ENCODE measurements at regions not wholly inside any gene's neighbourhood (a gene's known extent, or its start where the extent isn't known, plus 50 kb on each side); places are given as distances from the start of the nearest gene placed in this dataset.
"Not testable (repeated sequence)": the region's sequence is repeated elsewhere in the genome, so short reads cannot be mapped to it uniquely, and the experiment has no call there.

DNA sequence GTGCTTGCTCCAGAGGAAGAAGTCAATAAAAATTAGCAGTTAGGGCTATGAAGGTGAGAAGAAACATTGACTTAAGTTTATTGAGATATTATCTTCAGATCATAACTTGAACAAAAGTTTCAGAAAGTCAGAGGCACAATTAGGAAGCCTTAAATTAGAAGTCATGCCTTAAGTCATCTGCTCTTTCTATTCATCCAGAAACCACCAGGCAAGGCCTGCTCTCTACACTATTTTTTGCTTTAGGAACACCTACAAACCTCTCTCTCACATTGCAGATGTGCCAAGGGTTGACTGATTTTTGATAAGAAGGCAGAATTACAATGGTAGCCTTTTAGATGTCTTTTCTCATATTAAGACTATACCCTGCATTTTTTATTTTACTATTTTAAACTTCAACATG, 268.7 kb downstream of the SPRY2 start:
- no peak for DNase-seq

- no peak for DNase-seq
Measured at GRCh38 chr13:80070024-80070703, 270.8 kb downstream of the SPRY2 start.

DNA sequence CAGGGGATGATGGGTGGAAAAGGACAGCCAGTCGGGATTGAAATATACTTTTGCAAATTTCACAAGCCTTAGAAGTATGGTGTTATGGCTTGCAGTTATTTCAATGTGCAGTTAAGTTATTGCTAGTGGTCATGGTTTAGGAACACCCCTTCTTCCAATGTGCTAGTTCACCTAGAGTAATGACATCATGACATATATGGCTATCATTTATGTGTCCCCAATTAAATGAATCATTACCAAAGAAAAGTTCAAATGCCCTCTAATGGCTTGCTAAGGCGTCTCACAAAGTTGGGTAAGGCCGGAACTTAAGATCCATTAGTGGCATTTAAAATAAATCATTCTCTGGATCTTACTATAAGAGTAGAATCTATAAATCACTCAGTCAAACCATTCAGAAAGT, 271.6 kb downstream of the SPRY2 start:
- DNase-seq = no peak

- DNase-seq = no peak
Measured at GRCh38 chr13:80065996-80066395, 274.9 kb downstream of the SPRY2 start.

- not testable (repeated sequence) for DNase-seq
Measured at GRCh38 chr13:80062416-80062815, 278.5 kb downstream of the SPRY2 start.

DNA sequence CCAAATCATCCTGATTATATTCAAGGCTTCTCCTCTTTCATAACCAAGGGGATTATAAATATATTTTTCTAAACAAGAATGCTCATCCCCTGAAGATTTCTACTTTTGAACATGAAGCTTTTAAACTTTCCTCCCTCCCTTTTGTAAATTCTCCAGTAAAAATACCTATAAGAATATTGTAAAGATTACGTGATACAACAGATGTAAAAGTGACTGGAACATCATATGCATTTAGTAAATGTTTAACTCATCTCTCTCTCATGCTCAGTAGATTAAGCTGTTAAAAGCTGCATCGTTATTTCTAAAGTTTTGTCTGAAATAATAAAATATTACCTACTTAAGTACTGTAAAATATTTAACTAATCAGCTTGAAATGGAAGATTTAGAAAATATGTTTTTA, 281.1 kb downstream of the SPRY2 start:
- DNase-seq = no peak

- no peak for DNase-seq
Measured at GRCh38 chr13:80058626-80059025, 282.3 kb downstream of the SPRY2 start.

- peak in 1 of 2 donors; percentile 49 for DNase-seq
Measured at GRCh38 chr13:80055847-80056246, 285.1 kb downstream of the SPRY2 start.

DNA sequence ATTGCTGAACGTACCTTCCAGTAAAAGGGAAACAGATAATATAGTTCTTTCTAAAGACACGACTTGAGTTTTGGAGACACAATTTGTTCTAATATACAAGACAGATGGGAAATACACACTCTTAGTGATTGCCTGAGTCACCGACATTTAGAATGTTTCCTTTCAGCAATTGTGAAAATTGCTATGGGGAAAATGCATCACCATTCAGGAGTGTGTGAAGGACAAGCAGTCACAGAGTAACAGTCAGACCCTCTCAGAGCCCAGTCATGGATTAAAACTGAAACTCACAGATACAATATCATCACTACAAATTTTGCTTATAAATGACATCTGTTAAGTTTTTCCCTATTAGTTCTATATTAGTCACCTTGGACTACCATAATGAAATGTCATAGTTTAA, 286.1 kb downstream of the SPRY2 start:
- no peak for DNase-seq

GRCh38 chr13:80052286-80052685, 288.6 kb downstream of the SPRY2 start:
- DNase-seq = no peak

DNA sequence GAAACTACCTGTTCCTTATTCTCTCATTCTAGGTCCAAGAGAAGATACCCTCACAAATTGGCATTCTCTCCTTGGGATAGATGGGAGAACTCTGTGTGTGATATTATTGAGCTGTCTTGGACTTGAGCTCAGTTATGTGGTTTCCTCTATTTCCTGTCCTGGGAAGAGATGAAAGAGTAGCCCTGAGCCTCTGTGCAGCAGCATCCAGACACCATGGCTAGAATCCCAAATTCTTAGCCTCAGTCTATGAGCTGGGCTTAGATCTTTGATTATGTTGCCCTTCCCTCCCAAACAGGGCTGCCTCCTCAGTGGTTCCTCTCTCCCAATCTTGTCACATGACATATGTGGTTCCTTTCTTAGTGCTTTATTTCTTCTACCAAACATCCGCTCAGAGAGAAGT, 290.7 kb downstream of the SPRY2 start:
- DNase-seq = no peak

DNA sequence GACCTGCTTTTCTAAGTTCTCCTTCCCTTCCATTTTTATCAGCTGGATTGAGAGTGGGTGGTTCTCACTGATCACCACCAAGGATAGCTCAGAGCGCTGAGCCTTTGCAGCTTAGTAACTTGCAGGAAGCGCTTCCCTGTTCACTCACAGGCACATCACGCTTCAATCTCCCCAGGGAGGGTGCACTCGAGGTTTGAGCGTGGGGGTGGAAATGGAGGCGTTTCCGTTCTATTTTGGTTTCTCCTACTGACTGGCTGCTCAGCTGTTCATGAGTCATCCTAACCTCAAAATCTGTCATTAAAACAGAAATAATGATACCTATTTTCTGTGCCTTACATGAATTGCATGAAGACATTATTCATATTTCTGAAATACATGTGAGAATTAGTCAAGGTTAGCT, 292.1 kb downstream of the SPRY2 start:
- peak; percentile 54 to 85 for DNase-seq

GRCh38 chr13:80048030-80048429, 292.9 kb downstream of the SPRY2 start:
- DNase-seq = no peak

- DNase-seq = no peak
Measured at GRCh38 chr13:80047406-80047805, 293.5 kb downstream of the SPRY2 start.

- DNase-seq = no peak
Measured at GRCh38 chr13:80040981-80041317, 300.0 kb downstream of the SPRY2 start.

DNA sequence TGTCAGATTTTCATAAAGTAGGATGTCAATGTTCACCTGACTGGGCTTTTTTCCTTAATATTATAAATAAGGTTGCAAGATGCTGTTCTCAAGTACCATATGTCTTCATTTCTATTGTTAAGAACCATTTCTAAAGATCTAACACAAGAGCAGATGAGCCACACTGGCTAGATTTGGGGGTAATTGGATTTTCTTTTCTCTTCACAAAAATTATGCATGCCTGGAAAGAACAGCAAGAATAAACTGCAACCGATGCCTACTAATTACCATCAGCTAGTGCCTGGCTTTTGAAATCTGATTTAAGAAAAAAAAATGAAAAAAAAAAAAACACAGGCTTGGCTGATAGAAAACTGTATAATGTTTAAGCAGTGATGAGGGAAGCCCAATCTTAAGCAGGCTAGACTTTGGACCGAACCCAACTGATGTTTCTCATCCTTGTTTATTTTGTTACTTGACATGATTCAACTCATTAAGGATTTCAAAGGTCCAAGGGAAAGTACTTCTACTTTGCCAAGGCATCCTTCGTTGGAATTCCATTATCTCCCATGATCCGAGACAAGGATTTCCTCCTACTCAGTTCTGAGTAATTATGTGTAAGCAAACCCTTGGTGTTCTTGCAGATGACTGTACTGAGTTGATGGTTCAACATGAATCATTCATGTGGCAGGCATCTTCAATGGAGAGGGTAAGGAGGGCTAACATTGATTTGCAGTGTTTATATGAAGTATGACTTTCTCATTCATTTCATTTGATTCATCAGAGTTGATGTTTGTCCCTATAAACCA, 300.5 kb downstream of the SPRY2 start:
- peak in 1 of 2 donors; percentile 31 for DNase-seq

DNA sequence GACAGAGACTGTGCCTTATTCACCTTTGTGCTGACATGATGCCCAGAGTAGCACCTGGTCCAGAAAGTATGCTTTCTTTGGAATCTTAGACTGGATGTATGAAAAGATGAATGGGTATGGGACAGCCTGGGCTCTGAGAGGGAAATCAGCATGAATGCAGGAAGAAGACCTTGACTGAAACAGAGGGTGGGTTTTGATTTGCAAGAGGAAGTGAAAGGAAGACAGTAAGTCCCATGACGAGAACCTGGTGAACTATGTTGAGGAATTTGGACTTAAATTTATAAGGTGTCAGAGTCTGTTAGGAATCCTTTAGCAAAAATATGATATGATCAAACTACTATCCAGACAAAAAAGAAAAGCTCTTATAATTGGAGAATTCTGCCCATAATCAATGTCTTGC, 301.9 kb downstream of the SPRY2 start:
- DNase-seq = no peak

GRCh38 chr13:80038371-80038770, 302.6 kb downstream of the SPRY2 start:
- no peak for DNase-seq

DNA sequence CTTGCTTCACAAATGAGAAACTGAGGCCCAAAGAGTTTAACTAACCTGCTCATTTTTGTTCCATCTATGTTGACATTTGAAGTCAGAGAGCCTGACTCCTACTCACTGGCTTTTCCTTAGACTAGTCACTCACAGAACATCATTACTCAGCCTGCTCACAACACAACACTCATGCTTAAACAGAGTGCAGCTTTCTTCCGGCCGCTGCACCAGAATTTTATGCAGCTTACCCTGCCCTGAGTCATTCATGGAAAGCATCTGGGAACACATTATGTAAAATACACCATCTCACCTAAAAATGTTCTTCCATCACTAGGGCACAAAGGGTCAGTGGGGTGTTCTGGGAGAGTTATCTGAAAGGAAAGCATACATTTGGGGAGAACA, 303.4 kb downstream of the SPRY2 start:
- DNase-seq = no peak

GRCh38 chr13:80036845-80037504, 304.0 kb downstream of the SPRY2 start:
- no peak for DNase-seq

DNA sequence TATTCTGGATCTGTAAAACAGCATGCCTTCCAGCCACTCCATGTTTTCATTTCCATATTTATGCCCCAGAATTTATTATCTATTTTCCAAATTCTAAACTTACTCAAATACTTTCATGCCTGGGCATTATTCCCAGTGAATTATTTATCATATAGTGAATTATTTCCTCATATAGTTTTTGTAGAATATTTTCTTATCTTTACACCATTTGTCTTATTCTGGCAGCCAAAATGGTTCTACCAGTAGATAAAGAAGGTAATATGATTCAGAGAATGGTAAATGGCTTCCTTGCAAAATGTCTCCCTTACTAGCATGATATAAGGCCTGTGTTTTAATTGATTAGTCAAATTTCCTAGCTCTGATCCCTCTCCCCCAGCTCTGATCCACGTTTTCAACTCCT, 305.8 kb downstream of the SPRY2 start:
- no peak for DNase-seq

- DNase-seq = no peak
Measured at GRCh38 chr13:80033951-80034350, 307.0 kb downstream of the SPRY2 start.

DNA sequence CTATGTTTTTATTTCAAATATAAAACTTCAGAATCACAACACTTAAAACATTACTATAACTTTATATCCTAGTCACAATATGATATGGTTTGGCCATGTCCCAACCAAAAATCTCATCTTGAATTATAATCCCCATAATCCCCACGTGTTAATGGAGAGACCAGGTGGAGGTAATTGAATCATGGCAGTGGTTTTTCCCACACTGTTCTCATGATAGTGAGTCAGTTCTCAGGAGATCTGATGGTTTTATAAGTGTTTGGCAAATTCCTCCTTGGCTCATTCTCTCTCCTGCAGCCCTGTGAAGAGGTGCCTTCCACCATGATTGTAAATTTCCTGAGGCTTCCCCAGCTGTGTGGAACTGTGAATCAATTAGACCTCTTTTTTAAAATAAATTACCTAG, 307.6 kb downstream of the SPRY2 start:
- no peak for DNase-seq

DNA sequence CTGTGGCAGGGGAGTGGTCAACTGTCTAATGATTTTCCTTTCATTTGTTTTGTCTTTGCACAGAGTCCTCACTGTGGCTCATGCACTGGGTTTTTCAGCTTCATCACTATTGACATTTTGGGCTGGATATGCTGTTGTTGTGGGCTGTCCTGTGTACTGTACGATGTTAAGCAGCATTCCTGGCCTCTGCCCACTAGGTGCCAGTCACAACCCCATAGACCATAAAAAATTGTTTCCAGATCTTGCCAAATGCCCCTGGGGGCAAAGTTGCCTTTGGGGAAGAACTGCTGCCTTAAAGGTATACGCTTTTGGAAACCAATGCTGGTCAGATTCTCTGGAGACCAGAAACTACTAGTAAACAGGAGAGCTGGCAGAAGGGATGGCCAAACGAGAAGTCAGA, 310.4 kb downstream of the SPRY2 start:
- DNase-seq = peak in 1 of 2 donors; percentile 18
